Cardiac fibroblast (primary cell): ENCODE measurements at regions not wholly inside any gene's neighbourhood (a gene's known extent, or its start where the extent isn't known, plus 50 kb on each side); places are given as distances from the start of the nearest gene placed in this dataset.

Experiments used
- DNase-seq, 2 donors: peaks; one replicate each; pipeline versions ENCODE4 v3.0.0 to v3.0.0-alpha.2; 2010; ENCODE audit warnings: low read depth in 2 of 2
- H3K4me3 ChIP-seq, 2 donors: replicated peaks in 1 of 2; 1 replicate in 1 of 2; 2 replicates in 1 of 2; pipeline ENCODE4 v1.5.1; 2011; ENCODE audit warnings: low read depth in 2 of 2, low read length in 2 of 2, mild to moderate bottlenecking in 2 of 2, moderate library complexity in 1 of 2
- TF ChIP-seq, protein P1 (sequence below): IDR thresholded peaks from one replicate; pipeline ENCODE4 v1.5.1; 2011; ENCODE audit warnings: low read depth, mild to moderate bottlenecking, low read length, inconsistent platforms

DNA sequence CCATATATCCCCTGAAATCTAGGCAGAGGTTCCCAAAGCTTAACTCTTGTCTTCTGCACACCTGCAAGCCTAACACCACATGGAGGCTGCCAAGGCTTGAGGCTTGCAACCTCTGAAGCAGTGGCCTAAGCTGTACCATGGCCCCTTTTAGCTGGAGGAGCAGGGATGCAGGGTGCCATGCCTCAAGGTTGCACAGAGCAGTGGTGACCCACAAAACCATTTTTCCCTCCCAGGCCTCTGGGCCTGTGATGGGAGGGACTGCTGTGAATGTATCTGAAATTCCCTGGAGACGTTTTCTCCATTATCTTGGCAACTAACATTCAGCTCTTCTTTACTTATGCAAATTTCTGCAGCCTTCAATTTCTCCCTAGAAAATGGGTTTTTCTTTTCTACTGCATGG, 210.0 kb upstream of the KITLG start:
- TF ChIP-seq, protein P1, sequence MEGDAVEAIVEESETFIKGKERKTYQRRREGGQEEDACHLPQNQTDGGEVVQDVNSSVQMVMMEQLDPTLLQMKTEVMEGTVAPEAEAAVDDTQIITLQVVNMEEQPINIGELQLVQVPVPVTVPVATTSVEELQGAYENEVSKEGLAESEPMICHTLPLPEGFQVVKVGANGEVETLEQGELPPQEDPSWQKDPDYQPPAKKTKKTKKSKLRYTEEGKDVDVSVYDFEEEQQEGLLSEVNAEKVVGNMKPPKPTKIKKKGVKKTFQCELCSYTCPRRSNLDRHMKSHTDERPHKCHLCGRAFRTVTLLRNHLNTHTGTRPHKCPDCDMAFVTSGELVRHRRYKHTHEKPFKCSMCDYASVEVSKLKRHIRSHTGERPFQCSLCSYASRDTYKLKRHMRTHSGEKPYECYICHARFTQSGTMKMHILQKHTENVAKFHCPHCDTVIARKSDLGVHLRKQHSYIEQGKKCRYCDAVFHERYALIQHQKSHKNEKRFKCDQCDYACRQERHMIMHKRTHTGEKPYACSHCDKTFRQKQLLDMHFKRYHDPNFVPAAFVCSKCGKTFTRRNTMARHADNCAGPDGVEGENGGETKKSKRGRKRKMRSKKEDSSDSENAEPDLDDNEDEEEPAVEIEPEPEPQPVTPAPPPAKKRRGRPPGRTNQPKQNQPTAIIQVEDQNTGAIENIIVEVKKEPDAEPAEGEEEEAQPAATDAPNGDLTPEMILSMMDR, result no peak
- DNase-seq, result no peak

DNA sequence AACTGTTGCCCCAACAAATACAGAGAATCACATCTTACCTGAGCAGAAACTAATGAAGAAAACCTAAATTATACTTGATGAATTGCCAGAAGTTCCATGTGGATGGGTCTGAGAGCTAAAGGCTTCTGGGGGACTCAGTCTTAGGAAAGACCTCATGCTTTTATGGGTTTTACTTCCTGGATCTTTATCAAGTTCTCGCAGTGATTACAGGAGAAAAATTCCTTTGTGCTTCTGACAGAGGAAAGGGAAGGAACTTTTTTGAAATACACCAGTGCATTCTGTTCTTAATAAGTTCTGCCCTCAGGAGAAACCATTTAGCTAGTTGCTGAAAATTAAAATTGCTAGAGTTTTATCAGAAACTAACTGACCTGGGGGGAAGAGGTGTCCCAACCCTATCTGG, 203.9 kb upstream of the KITLG start:
- TF ChIP-seq, protein P1, result no peak
- no peak overlapping the region for H3K4me3 ChIP-seq
- DNase-seq, result no peak

More for the DNA sequence above, 210.0 kb upstream of the KITLG start:
- no peak overlapping the region for H3K4me3 ChIP-seq

GRCh38 chr12:88782351-88782750, 202.1 kb upstream of the KITLG start:
- H3K4me3 ChIP-seq, result no peak overlapping the region
- DNase-seq, result no peak
- TF ChIP-seq, protein P1, result no peak

- peak; percentile 12 to 16 for DNase-seq
- TF ChIP-seq, protein P1, result no peak
- H3K4me3 ChIP-seq, result no peak overlapping the region
These were observed 201.6 kb upstream of the KITLG start for GRCh38 chr12:88781909-88782308.

DNA sequence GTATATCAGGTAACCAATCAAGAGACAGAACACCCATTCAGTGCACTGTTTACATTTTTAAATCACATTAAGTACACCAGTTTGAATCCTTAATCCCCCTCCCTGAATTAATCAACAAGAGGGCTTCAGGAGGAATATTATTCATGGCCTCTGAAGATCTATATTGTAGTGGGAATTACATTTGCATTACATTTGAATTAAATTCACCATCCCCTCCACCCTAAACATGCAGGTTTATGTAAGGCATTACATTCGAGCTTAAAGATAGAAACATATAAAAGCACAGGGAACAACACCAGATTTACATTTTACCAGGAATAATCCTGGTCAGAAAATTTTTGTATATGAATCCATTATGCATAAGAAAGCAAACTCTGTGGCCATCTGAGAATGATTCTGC, 197.8 kb upstream of the KITLG start:
- TF ChIP-seq, protein P1, result no peak
- DNase-seq, result no peak

DNA sequence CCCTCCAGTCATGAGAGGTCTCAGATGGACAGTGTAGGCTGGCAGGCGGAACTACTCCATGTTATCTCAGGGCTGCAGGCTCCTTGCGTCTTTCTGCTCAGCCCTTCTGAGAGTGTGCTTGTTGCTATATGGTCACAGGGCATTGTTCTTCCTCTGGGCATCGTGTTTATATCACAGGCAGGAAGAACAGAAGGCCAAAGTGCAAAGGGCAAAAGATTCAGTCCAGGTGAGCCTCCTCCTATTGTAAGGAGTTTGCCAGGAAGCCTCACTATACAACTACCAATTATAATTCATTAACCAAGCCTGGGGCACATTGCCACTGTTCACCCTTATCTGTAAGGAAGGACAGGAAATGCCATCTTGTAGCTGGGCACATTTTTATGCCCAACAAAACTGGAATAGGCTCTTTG, 195.5 kb upstream of the KITLG start:
- TF ChIP-seq, protein P1, result no peak
- no peak overlapping the region for H3K4me3 ChIP-seq
- no peak for DNase-seq

More for the DNA sequence above, 197.8 kb upstream of the KITLG start:
- H3K4me3 ChIP-seq, result no peak overlapping the region

- DNase-seq, result no peak
- no peak overlapping the region for H3K4me3 ChIP-seq
- TF ChIP-seq, protein P1, result no peak
These were observed 187.4 kb upstream of the KITLG start for GRCh38 chr12:88767699-88768098.
